GM19099 (cell line): ENCODE measurements at regions not wholly inside any gene's neighbourhood (a gene's known extent, or its start where the extent isn't known, plus 50 kb on each side); places are given as distances from the start of the nearest gene placed in this dataset.

Experiments used
- POLR2A ChIP-seq: IDR thresholded peaks from 3 replicates; pipeline ENCODE4 v1.6.1; 2011; ENCODE audit warnings: low read depth; ENCODE audit not compliant: insufficient read length; ENCODE audit errors: extremely low read depth

GRCh38 chr12:124496584-124496983 lies 70.8 kb downstream of the NCOR2 start:
- TF ChIP-seq POLR2A, result no peak

GRCh38 chr12:124495194-124495983 lies 72.0 kb downstream of the NCOR2 start:
- TF ChIP-seq POLR2A, result no peak

- no peak for TF ChIP-seq POLR2A
These were observed 72.7 kb downstream of the NCOR2 start for GRCh38 chr12:124494751-124495129.

GRCh38 chr12:124493809-124494750 lies 73.3 kb downstream of the NCOR2 start:
- peak; percentile 60 for TF ChIP-seq POLR2A

GRCh38 chr12:124492879-124493808 lies 74.3 kb downstream of the NCOR2 start:
- TF ChIP-seq POLR2A, result no peak

- TF ChIP-seq POLR2A, result no peak
These were observed 75.5 kb downstream of the NCOR2 start for GRCh38 chr12:124491856-124492420.

GRCh38 chr12:124491310-124491709 lies 76.1 kb downstream of the NCOR2 start:
- no peak for TF ChIP-seq POLR2A

- TF ChIP-seq POLR2A, result no peak
These were observed 76.7 kb downstream of the NCOR2 start for GRCh38 chr12:124490584-124491305.

GRCh38 chr12:124489915-124490583 lies 77.4 kb downstream of the NCOR2 start:
- no peak for TF ChIP-seq POLR2A

- no peak for TF ChIP-seq POLR2A
These were observed 78.2 kb downstream of the NCOR2 start for GRCh38 chr12:124489220-124489619.

- TF ChIP-seq POLR2A, result no peak
These were observed 78.9 kb downstream of the NCOR2 start for GRCh38 chr12:124488520-124488919.

- no peak for TF ChIP-seq POLR2A
These were observed 79.6 kb downstream of the NCOR2 start for GRCh38 chr12:124487834-124488165.

GRCh38 chr12:124487066-124487833 lies 80.2 kb downstream of the NCOR2 start:
- TF ChIP-seq POLR2A, result no peak
